Right ventricle myocardium inferior (tissue), 1 donor: ENCODE measurements at regions not wholly inside any gene's neighbourhood (a gene's known extent, or its start where the extent isn't known, plus 50 kb on each side); places are given as distances from the start of the nearest gene placed in this dataset.
A peak's percentile ranks its signal among the peaks of the same experiment; 100 is the strongest.

Source experiments
- ATAC-seq: fragments of 200-7000 bp; cut with Tn5 transposase; one replicate; pipeline ENCODE4 v1.9.1; 2020; ENCODE audit warnings: mild to moderate bottlenecking, moderate library complexity
- DNase-seq: peaks from one replicate; pipeline ENCODE4 v3.0.0; 2021; ENCODE audit errors: missing footprints
- intact Hi-C: fragments of 100-400 bp; cut with DNase I; formaldehyde crosslinking; loops from one replicate; pipeline ENCODE4 v1.11.0; 2022
- donor health status: DM: no; HTN: yes; CAD: no; lungs with severe emphysema.

DNA sequence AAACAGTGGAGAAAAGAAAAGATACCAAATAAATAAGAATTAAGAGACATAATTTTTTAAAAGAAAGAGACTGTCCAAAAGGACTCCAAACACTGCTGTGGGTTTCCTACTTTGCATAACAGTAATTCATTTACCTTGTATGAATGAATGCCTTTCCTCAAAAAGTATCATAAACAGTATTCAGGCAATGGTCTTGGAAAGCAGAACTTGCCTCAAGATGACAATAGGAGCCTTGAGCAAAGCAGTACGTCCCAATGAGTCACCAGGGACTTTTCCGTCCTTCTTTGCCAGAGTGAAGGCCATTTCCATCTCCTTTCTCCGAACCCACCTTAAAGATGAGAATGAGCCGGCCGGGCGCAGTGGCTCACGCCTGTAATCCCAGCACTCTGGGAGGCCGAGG lies 186.4 kb downstream of the ZBTB18 start:
- intact Hi-C loops, result no loop called here
- DNase-seq, result no peak
- ATAC-seq, result no peak

DNA sequence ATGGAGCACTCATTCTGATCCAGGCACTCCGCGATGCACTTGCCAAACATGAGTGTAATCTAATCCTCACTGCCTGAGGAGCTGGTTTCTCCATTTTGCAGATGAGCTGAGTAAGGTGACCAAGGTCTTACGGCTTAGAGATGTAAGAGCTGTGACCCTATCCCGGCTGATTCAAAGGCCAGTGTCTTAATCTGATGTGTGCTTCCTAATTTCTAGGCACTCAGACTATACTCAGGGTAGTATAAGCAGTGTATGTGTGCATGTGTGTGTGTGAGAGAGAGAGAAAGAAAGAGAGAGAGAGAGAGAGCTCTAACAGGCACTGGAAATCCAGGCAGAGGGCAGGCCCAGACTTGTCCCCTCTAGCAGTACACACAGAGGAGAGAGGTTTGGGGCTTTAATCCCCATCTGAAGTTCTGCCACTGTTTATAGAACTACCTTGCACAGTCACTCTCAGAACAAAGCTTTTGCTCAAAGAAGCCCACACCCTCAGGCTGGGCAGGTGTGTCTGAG lies 188.2 kb downstream of the ZBTB18 start:
- DNase-seq (no peak), ATAC-seq (no peak)
- intact Hi-C loops, result no loop called here

DNA sequence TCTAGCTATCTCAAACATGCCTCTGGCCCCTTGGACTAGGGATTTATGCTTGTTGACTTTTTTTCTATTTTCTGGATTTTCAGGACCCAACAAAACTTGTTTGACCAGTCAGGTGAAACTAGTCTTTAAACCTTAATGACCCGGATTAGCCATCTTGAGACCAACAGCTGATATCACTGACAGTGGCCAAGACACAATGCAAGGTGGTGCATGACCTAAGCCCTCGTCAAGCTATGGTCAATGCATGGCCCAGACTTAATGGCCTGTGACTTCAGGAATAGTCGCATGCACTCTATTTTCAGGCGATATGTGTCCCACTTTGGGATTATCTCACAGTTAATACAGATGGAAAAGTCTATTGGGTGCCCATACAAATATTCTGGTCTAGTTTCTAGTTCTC lies 190.4 kb downstream of the ZBTB18 start:
- ATAC-seq (no peak), DNase-seq (no peak)
- intact Hi-C loops, result no loop called here

DNA sequence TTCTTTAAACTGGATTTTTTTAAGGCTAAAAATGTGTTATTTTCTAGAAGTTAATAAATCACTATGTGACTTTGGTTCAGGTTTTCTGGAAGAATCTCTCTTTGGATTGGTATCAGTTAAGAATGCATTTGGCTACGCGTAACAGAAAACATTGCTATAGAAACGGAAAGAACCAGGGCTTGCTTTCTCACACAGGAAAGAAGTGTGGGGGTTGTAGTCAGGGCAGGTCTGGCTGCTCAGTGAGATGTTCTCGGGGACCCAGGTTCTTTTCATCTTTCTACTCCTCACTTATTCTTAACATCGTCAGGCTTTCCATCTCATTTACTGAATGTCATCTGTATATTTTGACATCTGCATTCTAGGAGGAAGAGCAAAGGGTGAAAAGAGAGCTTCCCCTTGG lies 191.4 kb downstream of the ZBTB18 start:
- intact Hi-C loops, result no loop called here
- DNase-seq, result no peak
- no peak for ATAC-seq

DNA sequence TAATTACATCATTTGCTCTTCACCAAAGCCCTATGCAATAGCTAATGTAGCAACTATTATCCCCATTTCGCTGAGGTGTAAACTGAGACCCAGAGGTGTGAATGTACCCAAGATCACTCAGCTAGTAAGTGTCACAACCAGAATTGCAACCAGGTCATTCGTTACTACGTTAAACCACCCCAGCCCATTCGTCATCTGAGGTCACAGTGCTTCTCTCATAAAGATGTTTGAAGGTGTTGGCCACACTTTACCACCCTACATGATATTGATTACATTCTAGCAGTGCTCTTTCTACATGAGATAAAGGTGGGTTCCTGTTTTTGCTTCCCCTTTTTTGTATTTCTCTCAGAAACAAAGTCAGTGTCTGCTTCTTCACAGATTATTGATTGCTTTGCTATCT lies 195.3 kb downstream of the ZBTB18 start:
- intact Hi-C loops, result no loop called here
- ATAC-seq (no peak), DNase-seq (no peak)

DNA sequence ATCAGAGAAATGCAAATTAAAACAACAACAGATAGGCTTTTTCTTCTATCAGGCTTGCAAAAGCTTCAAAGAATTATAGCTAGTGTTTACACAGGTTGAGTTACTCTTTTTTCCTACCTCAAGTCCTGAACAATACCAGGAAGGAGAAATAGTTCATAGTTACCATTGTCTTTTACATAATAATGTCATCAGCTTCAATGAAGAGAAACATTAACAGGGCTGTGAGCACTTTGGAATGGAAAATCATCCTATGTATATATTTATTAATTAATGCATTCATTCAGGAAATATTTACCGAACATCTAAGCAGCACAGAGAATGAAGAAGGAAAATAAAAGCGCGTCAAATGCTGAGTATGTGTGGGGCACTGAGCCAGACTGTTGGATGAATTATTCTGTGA lies 197.3 kb downstream of the ZBTB18 start:
- no peak for DNase-seq
- intact Hi-C loops, result no loop called here
- ATAC-seq, result no peak

DNA sequence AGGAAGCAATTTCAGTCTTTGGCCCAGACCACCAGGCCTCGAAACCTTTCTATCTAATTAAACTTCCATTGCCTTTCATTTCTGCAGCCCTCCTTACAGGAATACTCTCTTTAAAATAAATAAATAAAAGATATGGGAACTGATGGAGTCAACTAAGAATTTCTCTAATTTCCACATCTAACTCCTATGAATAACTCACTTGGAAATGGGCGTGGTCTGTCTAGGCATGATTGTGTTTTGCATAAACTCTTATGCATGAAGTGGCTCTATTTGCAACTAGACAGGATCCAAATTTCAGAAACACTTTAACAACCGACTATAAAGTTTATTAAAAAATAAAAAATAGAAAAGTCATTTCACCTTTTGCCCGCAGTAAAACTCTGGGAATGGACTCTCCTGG lies 199.5 kb downstream of the ADSS2 start:
- intact Hi-C loops, result no loop called here
- ATAC-seq (no peak), DNase-seq (no peak)

DNA sequence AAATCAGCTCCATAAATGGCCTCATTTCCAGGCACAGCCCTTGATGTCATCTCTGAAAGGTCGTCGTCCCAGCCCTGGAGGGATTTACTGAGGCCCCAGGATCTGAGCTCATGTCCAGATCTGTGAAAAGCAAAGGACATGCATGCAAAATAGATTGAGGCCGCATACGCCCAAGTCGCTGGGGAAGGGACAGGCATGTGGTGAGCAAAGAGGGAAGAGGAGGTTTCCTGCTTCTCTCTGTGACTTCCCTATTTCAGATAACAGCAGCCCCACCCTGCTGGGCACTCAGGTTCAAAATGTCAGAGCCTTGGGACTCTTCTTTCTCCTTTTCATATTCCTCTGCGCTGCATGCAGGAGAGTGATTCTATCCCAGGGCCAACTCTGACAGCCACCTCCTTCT lies 197.2 kb downstream of the ADSS2 start:
- intact Hi-C loops, result no loop called here
- peak; percentile 87 for DNase-seq
- peak; percentile 68 for ATAC-seq

DNA sequence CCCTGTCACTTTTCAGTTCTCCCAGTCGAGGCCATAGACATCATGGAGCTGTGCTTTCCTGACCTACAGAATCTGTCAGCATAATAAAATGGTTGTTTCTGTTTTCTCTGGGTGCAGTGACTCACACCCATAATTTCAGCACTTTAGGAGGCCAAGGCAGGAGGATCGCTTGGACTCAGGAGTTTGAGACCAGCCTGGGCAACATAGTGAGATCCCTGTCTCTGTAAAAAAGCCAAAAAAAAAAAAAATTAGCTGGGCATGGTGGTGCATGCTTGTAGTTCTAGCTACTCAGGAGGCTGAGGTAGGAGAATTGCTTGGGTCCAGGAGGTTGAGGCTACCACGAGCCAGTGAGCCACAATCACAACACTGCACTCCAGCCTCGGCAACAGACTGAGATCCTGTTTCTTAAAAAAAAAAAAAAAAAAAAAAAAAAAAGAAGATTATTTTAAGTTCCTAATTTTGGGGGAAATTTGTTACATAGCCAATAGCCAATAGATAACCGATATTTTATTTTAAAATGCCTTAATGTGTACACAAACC lies 196.2 kb downstream of the ADSS2 start:
- ATAC-seq (no peak), DNase-seq (no peak)
- intact Hi-C loops, result no loop called here

DNA sequence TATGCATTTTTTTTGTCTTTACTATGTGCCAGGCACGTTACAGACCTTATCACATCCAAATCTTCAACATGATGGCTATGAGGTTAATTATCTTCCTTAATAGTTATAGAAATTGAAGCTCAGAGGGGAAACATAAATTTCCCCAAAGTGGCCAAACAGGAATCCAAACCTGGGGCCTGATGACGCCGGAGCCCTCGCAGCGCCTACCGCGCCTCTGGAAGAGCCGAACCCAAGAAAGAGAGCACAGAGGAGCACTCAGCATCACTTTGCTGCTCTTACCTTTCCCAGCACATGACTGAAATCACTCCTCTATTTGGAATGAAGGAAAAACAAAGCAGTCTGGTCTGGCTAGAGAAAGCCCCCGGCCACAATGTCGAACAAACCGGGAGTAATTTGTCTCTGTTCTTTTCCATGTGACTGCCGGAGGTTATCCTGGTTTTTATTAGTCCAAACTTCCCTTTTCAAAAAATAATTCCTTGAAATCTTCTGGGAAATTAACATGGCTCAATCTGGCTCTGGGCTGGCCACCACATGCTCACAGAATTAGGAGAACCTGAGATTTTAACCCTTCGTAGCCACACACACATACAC lies 195.5 kb downstream of the ADSS2 start:
- intact Hi-C loops, result no loop called here
- no peak for DNase-seq
- no peak for ATAC-seq

DNA sequence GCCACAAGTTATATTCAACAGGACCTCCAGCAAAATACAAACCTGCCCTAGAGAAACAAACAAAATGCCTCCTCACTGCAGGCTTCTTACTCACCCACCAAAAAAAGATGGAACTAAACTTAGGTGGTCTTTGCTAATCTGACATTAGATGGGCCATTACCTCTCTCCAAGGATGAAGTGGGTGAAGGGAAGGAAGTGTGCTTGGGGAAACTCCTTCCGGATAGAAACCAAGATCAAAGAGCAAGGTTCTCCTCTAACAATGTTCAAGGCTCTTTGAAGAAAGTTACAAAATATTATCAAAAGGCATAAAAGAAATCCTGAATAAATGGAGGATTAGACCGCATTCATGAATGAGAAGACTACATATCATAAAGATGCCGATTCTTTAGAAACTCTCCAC lies 187.5 kb downstream of the ADSS2 start:
- intact Hi-C loops, result no loop called here

DNA sequence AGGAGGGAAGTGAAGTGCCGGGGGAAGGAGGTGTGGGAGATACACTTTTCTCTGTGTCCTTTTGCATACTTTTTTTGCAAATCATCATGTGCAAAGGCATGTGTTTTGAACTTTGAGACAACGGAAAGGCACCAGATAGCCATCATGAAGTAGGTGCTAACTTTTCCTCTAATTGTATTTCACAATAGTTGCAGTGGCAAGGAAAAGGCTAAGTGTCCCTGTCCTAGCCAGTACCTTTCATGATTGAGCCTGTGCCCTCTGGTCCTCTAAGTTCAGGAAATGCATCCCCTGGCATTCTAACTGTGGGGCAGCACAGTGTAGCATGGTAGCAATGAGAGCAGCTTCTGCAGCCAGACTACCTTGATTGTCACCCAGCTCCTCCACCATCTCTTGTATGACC lies 186.2 kb downstream of the ADSS2 start:
- ATAC-seq, result no peak
- intact Hi-C loops, result no loop called here
- DNase-seq, result no peak

More for the DNA sequence above, 187.5 kb downstream of the ADSS2 start:
- DNase-seq (no peak), ATAC-seq (no peak)

DNA sequence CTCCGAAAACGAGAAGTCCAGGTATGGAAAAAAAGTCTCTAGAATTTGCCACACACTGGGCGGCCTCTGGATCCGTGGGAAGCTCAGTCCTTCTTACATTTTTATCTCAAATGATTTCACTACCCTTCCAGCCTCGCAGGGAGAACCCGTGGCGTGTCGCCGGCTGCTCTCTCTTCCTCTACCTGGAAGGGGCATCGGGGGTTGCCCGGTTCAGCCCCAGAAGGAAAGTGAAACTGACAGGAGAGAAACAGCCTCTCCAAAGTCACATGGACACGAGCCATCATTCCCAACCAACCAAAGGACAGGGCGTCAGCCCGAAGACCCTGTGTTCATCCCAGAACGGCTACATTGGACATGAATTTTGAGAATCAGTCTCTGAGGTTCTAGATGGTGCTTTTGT lies 182.5 kb downstream of the ADSS2 start:
- intact Hi-C loops, result no loop called here
- ATAC-seq (no peak), DNase-seq (no peak)

DNA sequence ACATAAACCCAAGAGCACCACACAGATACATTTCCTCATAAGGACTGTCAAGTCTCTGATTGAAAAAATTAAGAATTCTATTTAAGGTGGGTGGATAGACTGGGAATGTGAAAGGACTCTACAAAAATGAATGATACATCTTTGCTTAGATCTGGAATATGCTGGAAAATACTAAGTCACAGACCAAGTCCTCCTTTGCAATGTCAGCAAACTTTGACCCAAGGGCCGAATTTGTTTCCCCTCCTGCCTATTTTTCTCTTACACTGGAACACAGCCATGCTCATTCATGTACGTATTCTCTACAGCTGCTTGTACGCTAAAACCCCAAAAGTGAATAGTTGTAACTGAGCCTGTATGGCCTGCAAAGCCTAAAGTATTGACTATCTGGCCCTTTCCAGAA lies 180.7 kb downstream of the ADSS2 start:
- intact Hi-C loops, result loop anchor here (5.0 kb wide), 2 partner anchors 224 to 564 kb away; no protein-coding TSS in a partner anchor
- DNase-seq (no peak), ATAC-seq (no peak)

DNA sequence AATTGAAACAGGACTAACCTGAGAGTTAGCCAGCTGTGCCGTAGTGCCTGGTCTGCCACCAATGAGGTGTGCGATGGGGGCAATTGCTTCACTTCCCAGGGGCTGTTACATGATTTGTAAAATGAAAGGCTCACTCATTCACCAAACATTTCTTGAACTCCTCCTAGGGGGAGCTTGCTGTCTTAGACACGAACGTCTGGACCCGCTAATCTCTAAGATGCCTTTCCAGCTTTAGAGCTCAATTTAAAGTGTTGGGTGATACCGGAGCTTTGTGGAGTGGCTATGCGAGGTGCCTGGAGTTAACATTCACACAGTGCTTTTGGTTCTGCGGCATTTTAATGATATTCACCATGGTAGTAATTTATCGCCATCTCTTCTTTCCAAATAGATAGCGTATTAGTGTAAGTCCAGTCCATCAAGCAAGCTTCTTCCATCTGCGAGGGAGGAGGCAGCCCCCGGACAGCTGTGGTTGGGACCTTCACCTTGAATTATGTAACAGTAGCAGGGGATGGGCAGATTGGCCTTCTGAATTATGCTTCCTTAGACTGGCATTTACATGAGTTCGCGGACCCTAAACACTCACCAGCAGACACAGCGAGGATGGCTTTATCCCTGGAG lies 179.9 kb downstream of the ADSS2 start:
- ATAC-seq, result no peak
- no peak for DNase-seq
- intact Hi-C loops, result loop anchor here (5.0 kb wide), 2 partner anchors 224 to 564 kb away; no protein-coding TSS in a partner anchor

DNA sequence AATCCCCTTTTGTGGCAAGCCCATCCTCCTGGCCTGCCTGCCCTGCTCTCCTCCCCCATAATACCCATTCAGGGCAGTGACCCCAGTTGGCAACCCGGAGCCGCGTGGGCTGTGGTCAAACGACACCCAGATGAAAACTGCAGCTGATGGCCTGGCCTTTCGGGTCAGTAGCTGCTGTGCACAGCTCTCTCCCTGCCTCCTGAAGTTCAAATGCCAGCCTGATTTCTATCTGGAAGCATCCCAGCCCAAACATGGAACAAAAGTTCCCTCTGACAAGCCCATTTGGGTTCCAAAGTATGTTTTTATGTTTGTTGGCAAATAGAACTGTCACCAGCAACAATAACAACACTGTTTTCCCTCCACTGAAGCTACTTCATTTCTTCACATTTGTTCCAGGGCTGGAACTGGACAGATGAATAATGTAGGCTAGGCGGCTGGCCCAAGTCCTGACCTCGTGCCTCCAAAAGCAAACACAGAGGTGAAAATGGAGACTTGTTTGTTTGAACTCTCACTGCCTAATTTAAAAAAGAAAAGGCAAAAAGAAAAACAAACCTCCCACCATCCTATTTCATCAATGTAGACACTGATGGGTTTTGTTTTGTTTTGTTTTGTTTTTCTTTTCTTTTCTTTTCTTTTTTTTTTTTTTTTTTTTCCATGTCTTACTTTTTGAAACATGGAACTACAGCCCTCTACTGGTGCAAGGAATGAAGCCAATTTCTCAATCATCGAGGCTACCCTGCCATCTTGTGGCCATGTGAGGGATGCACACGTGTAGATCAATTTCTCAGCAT lies 179.0 kb downstream of the ADSS2 start:
- intact Hi-C loops, result loop anchor here (1.0 to 5.0 kb wide), 3 partner anchors 225 to 929 kb away; no protein-coding TSS in a partner anchor
- DNase-seq, result no peak
- peak; percentile 87 for ATAC-seq

DNA sequence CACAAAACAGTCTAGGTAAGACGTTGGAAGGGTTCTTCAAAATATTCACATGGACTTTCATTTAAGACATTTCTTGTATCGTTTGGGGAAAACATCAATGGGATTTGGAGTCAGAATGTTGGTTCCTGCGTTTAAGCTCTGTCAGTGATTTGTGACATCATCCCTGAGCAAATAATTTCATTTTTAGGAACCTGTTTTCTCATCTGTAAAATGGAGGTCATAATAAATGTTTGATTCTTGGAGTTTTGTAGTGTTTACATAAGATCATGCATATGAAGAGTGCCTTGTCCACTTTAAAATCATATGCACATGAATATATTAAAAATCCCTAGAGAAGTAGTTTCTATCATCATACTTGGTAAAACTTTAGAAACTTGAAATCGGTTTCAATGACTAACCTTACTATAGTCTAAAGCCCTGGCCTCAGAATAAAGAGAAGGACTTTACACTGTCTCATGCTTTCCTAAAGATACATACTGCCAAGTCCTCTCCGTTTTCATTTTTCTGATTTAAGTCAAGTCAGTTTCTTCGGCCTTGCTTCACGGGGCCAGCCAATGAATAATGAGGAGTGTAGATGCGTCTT lies 178.4 kb downstream of the ADSS2 start:
- intact Hi-C loops, result loop anchor here (1.0 to 5.0 kb wide), 3 partner anchors 226 to 930 kb away; no protein-coding TSS in a partner anchor
- no peak for DNase-seq
- peak; percentile 33 for ATAC-seq

DNA sequence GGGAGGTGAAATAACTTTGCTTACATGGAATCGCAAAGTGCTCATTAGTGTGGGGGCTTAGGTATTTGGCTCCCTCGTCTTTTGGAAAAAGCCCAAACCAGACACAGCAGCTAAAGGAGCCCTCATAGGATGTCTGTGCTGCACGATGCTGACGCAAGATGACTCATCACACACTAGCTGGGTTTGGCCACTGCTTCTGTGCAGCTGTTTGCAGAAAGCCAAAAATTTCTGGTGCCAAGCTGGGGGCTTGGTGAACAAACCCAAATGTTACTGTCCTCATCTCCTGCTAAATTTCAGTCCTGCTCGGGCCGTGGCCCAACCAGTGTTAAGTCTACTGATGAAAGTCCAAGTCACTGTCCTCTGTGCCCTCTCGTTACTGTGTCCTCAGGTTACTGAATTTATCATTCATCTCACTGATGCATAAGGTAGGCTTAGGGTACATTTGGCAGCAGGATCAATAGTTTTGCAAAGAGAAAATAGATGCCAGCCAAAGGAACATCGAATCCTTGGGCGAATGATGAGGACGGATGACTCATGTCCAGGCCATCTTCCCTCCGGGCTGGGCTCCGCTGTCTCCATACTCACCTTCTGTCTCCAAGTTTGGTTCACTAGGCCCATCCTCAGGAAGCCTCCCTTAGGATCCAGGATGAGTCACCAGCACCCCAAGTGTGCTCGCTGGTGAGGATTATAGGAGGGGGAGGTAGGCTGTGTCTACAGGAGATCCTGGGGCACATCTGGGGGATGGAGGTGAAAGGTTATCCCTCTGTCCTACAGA lies 177.7 kb downstream of the ADSS2 start:
- intact Hi-C loops, result loop anchor here (1.0 to 5.0 kb wide), 3 partner anchors 227 to 931 kb away; no protein-coding TSS in a partner anchor
- peak; percentile 70 for DNase-seq
- peak; percentile 89 for ATAC-seq
